ELR (cell line): ENCODE measurements at regions not wholly inside any gene's neighbourhood (a gene's known extent, or its start where the extent isn't known, plus 50 kb on each side); places are given as distances from the start of the nearest gene placed in this dataset.

Source experiments
- DNase-seq: peaks from one replicate; pipeline ENCODE4 v3.0.0-alpha.2; 2015; ENCODE audit warnings: low read depth

DNA sequence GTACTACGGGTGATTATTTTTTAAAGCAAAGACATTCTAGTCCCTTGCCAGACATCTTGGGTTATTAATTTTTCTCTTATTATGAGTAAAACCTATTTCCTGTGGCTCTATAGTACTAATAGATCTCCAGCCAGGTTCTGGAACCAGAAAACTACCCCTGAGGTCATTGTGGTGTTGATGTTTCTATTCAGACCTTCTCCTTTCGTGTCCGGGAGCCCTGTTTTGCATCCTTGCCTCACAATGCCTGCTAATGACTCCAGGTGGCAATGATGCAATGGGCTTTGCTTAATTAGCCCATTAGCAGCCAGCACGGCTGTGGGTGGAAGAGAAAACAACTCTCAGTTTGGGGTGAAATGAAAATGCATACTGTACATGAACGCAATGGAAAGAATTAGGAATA, 62.9 kb upstream of the ARG1 start:
- no peak for DNase-seq

GRCh38 chr6:131510591-131510990, 62.4 kb upstream of the ARG1 start:
- DNase-seq = no peak

- peak; percentile 69 for DNase-seq
Observed at GRCh38 chr6:131519670-131520436, 53.2 kb upstream of the ARG1 start.
